Daoy (cell line): ENCODE measurements at regions not wholly inside any gene's neighbourhood (a gene's known extent, or its start where the extent isn't known, plus 50 kb on each side); places are given as distances from the start of the nearest gene placed in this dataset.
"Not testable (repeated sequence)": the region's sequence is repeated elsewhere in the genome, so short reads cannot be mapped to it uniquely, and the experiment has no call there.

ENCODE experiments used
- DNase-seq: peaks from one replicate; pipeline ENCODE4 v3.0.0-alpha.2; 2015; ENCODE audit warnings: low read depth

- DNase-seq = no peak
Observed at GRCh38 chr21:15278279-15278678, 213.5 kb upstream of the NRIP1 start.

GRCh38 chr21:15278851-15279250 lies 214.1 kb upstream of the NRIP1 start:
- no peak for DNase-seq

DNA sequence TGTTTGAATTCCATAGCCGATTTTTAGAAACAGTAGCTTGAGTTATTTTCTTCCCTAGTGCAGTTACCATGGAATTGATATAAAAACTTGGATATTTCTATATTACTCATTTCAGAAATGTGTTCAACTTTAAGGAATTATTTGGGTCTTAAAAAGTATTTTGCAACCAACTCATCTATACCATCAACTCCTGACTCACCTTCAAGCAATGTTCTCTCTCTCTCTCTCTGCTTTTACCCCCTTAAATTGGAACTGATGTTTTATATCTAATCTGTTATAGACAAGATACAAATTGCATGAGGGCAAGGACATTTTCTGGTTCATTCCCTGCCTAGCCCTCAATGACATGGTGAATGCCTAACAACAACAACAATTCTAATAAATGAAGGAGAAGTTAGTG lies 214.7 kb upstream of the NRIP1 start:
- no peak for DNase-seq

DNA sequence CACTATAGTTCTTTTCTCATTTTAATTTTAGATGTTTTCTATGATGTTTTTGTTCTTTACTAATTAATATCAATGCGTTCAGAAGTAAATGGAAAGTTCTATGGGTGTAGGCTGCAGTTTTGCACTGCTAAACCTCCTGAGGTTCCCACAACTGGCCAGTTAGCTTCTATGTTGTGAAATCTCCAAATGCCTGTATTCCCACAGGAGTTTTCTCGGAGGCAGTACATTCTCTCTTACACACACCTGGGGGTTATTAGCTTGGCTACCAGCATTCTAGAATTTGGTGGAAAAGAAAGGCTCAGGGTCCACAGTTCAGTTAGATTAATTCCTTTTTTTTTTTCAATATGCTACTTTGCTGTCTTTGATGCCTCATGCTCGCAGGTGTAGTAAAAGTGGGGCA lies 216.9 kb upstream of the NRIP1 start:
- no peak for DNase-seq

GRCh38 chr21:15282665-15283064 lies 217.9 kb upstream of the NRIP1 start:
- no peak for DNase-seq

DNA sequence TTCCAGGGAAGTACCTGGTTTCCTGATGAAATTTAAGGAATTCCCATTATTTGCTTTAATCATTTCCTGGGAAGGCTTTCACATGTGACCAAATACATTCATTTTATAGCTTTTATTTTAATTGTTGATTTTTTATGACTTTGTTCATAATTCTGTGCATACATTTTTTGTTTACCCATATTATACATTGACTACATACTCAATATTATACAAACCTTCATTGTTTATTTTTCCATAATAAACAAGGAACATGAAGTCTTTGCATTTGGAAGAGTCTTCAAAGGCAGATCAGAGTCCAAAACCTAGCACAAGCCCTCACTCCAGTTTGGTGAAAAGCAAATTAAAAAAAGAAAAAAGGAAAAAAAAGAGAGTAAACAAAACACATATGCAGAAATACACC lies 218.3 kb upstream of the NRIP1 start:
- DNase-seq = no peak

DNA sequence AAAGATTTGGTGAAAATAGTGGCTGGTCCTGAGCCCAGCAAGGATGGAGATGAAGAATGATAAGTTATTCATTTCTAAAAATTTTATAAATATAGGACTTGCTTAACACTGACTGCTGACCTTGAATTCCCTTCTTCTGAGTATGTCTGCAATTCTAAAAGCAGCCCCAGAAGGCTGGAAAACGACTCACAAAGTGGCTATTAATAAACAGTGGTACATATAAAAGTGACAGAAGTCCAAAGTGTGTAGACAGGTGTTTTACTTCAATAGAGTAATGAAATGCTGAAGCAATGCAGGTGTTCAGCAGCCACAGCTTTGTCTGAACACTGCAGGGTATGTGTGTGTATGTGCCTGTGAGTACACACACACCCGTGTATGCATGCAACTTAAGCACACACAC lies 219.0 kb upstream of the NRIP1 start:
- no peak for DNase-seq

GRCh38 chr21:15285556-15285955 lies 220.8 kb upstream of the NRIP1 start:
- DNase-seq = no peak

GRCh38 chr21:15289246-15289645 lies 224.4 kb upstream of the NRIP1 start:
- DNase-seq = no peak

- DNase-seq = peak; percentile 47
Observed at GRCh38 chr21:15289896-15290841, 225.4 kb upstream of the NRIP1 start.

GRCh38 chr21:15291621-15292266 lies 226.9 kb upstream of the NRIP1 start:
- DNase-seq = no peak

GRCh38 chr21:15293240-15293639 lies 228.4 kb upstream of the NRIP1 start:
- peak; percentile 27 for DNase-seq

DNA sequence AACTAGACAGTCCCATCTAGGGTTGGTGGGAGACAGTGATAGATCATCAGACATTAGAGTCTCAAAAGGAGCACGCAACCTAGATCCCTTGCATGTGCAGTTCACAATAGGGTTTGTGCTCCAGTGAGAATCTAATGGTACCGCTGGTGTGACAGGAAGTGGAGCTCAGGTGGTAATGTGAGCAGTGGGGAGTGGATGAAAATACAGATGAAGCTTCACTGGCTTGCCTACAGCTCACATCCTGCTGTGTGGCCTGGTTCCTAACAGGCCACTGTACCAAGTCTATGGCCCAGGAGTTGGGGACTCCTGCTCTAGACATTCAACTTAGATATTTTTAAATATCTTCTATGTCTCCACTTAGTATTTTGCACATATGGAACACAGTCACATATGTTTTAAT lies 231.1 kb upstream of the NRIP1 start:
- DNase-seq = no peak

- no peak for DNase-seq
Observed at GRCh38 chr21:15297824-15298223, 233.0 kb upstream of the NRIP1 start.

DNA sequence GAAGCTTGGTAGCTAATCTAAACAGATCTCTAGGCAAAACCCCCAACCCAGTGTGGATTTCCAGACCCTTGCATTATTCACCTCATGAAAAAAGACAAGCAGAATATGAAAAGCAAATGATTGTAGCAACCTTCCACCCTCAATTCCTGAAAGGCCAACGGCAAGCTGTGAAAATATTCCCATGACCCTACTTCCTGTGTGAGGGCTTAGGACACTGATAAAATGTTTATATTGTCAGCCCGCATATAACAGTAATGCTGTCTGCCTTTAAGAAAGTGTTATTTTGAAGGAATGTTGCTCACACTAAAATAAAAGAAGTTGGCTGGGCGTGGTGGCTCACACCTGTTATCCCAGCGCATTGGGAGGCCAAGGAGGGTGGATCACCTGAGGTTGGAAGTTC lies 233.5 kb upstream of the NRIP1 start:
- DNase-seq = no peak

- not testable (repeated sequence) for DNase-seq
Observed at GRCh38 chr21:15298755-15299154, 234.0 kb upstream of the NRIP1 start.

DNA sequence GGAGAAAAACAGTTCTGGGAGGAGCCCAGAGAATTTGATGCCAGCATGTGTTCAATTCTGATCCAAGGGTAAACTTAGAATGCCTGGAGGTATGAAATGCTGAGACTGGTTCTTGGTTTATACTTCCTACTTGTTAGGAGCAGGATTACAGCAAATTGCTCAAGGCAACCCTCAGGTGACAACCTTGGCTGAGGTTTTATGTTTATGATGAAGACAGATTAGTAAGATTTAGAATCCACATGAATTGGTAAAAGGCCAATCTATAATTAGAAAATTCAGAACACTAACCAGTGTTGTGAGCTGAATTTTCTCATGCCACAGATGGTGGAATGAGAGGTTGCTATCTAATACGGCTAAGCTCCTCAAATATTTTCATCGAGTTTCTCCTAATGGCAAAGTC lies 235.3 kb upstream of the NRIP1 start:
- DNase-seq = no peak

DNA sequence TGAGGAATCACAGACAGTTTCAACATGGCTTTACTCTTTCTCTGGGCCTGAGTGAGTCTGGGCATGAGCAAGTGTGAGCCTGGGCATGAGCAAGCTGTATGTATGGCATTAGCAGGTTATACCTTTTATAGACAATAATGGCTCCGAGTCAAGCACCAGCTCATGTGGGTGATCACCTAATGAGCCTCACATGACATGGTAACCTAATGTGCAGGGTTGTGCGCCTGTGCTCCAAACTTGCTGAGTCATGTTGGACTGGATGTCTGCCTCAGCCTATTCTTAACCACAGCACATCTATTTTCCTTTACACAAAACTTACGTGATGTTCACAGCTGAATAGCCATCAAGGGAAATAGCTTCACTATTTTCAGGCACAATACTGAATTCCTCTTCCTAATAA lies 236.2 kb upstream of the NRIP1 start:
- DNase-seq = no peak

DNA sequence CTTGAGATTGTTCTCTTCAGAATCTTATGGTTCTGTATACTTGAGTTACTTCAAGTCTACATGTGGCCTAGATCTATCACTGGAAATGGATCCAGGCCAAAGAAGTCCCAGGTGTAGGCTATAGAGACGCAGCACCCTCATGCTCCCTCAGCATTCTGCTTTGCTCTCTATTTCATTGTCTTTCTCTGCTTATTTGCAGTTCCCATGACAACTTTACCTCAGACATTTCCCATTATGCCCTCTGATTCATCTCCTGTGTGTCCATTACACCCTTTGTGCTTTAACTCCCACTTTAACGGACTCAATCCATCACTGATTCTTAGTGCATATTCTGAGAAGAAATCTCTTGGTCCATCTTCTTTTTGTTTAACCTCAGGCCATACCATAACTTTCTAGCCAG lies 236.9 kb upstream of the NRIP1 start:
- peak; percentile 8 for DNase-seq

GRCh38 chr21:15306271-15306670 lies 241.5 kb upstream of the NRIP1 start:
- DNase-seq = no peak

DNA sequence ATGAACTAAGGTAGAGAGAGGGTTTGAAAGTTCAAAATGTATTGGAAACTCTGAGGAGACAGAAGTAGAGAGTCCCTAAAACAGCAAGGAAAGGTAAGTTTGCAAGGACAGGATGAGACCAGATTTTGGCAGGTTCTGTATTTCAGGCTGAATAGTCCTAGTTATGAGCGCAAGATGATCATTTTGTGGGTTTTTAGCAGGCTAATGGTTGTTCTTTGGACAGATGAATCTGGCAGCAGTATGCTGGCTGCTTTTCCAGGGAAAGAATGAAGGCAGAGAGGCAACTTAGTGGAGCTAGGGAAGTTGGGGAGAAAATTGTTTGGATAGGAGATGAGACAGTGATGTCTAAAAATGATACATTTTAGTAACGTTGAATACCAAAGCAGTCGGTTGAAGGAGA lies 243.5 kb upstream of the NRIP1 start:
- no peak for DNase-seq

GRCh38 chr21:15309022-15309590 lies 244.3 kb upstream of the NRIP1 start:
- no peak for DNase-seq

DNA sequence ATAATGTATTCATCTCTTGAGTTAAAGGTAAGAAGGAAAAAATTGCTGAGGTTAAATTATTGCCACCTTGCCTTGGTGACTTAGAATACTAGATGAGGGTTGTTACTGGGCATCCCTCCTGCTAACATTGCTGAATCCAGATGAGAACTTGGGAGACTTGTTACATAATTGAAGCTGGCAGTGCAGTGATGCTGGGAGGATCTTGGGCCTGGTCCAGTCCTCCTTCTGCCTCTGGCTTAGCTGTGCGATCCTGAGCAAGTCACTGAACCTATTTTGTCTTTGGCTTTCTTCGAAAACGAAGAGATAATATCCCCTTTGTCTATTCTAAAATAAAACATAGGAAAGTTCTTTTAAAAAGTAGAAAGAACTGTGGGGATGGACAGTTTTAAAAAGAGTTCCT lies 244.9 kb upstream of the NRIP1 start:
- DNase-seq = no peak
